HCT116 (cell line): ENCODE measurements at regions not wholly inside any gene's neighbourhood (a gene's known extent, or its start where the extent isn't known, plus 50 kb on each side); places are given as distances from the start of the nearest gene placed in this dataset.

Experiments used
- ATAC-seq: fragments of 200-7000 bp; cut with Tn5 transposase; 2 replicates; pipeline ENCODE4 v1.9.1; 2020; ENCODE audit warnings: mild to moderate bottlenecking, moderate library complexity
- BruUV-seq: library from RNA; stranded (reverse); fragments of 400-500 nt; replicated peaks from 2 replicates; lab custom pipeline; 2021; lab: Mats Ljungman, UMichigan
- CTCF ChIA-PET: fragments of 300-600 bp; sonication (Branson Sonifier 250); formaldehyde crosslinking; loops from one replicate; lab custom pipeline; 2021; ENCODE audit warnings: antibody characterized with exemption; lab: Charles Lee
- POLR2A ChIA-PET: fragments of 300-600, 350-600 bp; sonication (Branson Sonifier 250); formaldehyde crosslinking; loops from one replicate; lab custom pipeline; 2021; ENCODE audit warnings: antibody characterized with exemption; lab: Charles Lee
- RAD21 ChIA-PET, 2 experiments: fragments of 300-600 bp; sonication (Branson Sonifier 250); formaldehyde crosslinking; loops; one replicate each; lab custom pipeline; 2023; ENCODE audit warnings: low total read pairs in 2 of 2; ENCODE audit not compliant: uncharacterized antibody in 2 of 2, unreplicated experiment in 2 of 2, low non-redundant PET in 1 of 2; lab: Charles Lee
- DNase-seq: peaks from one replicate; pipeline ENCODE4 v3.0.0-alpha.2; 2010; ENCODE audit warnings: low read depth, low spot score
- H2AFZ ChIP-seq: fragments of 200-600 bp; shearing (Covaris generic), sonication (generic); 2 replicates; pipeline ENCODE4 v1.6.1; 2017; ENCODE audit warnings: low read depth, mixed run types, mixed read lengths, antibody characterized with exemption, low read length; ENCODE audit not compliant: poor library complexity, severe bottlenecking
- H3K27ac ChIP-seq: 2 replicates; pipeline ENCODE4 v1.5.1; 2012; ENCODE audit warnings: low read depth, low read length
- H3K27me3 ChIP-seq: fragments of 200-600 bp; sonication (generic); 2 replicates; pipeline ENCODE4 v1.6.1; 2016; ENCODE audit warnings: mixed run types, low read length, mixed read lengths; ENCODE audit not compliant: insufficient read depth
- H3K36me3 ChIP-seq, 2 experiments: fragments of 200-500 bp in 1 of 2; fragments of 200-600 bp in 1 of 2; sonication (Bioruptor generic) in 1 of 2; sonication (generic) in 1 of 2; 2 replicates each; pipeline versions ENCODE4 v1.5.1 to v1.6.1; 2014 to 2016; ENCODE audit warnings: low read length in 2 of 2, inconsistent platforms in 1 of 2, mixed read lengths in 1 of 2, mixed run types in 1 of 2; ENCODE audit not compliant: insufficient read depth in 2 of 2, control insufficient read depth in 1 of 2
- H3K4me1 ChIP-seq, 2 experiments: fragments of 200-600 bp in 1 of 2; sonication (generic) in 1 of 2; 2 replicates each; pipeline versions ENCODE4 v1.5.1 to v1.6.1; 2012 to 2017; ENCODE audit warnings: low read length in 2 of 2, inconsistent platforms in 1 of 2, mild to moderate bottlenecking in 1 of 2, mixed read lengths in 1 of 2, mixed run types in 1 of 2, moderate library complexity in 1 of 2; ENCODE audit not compliant: insufficient read depth in 2 of 2, control insufficient read depth in 1 of 2
- H3K4me2 ChIP-seq: fragments of 200-600 bp; sonication (generic); 2 replicates; pipeline ENCODE4 v1.6.1; 2017; ENCODE audit warnings: mixed run types, low read length, mixed read lengths
- H3K4me3 ChIP-seq, 2 experiments: fragments of 200-600 bp in 1 of 2; sonication (generic) in 1 of 2; replicated peaks in 1 of 2; 2 replicates each; pipeline ENCODE4 v1.5.1; 2011 to 2016; ENCODE audit warnings: low read length in 2 of 2, control low read depth in 1 of 2, low read depth in 1 of 2, mild to moderate bottlenecking in 1 of 2, mixed read lengths in 1 of 2, mixed run types in 1 of 2
- H3K79me2 ChIP-seq: fragments of 200-600 bp; sonication (generic); 2 replicates; pipeline ENCODE4 v1.6.1; 2017; ENCODE audit warnings: mild to moderate bottlenecking, mixed run types, low read length, moderate library complexity, mixed read lengths; ENCODE audit not compliant: insufficient read depth
- H3K9ac ChIP-seq: fragments of 200-600 bp; sonication (generic); 2 replicates; pipeline ENCODE4 v1.6.1; 2016; ENCODE audit warnings: low read length, mixed read lengths
- H3K9me2 ChIP-seq: fragments of 200-600 bp; sonication (generic), shearing (Covaris generic); 2 replicates; pipeline ENCODE4 v1.6.1; 2017; ENCODE audit warnings: mixed run types, mild to moderate bottlenecking, moderate library complexity; ENCODE audit not compliant: insufficient read depth
- H3K9me3 ChIP-seq, 2 experiments: fragments of 200-500 bp in 1 of 2; fragments of 200-600 bp in 1 of 2; sonication (Bioruptor generic) in 1 of 2; sonication (generic) in 1 of 2; 2 replicates each; pipeline ENCODE4 v1.6.1; 2014 to 2017; ENCODE audit warnings: low read length in 2 of 2, mixed read lengths in 2 of 2, inconsistent platforms in 1 of 2, low read depth in 1 of 2, mild to moderate bottlenecking in 1 of 2, mixed run types in 1 of 2, moderate library complexity in 1 of 2; ENCODE audit not compliant: control insufficient read depth in 1 of 2, insufficient read depth in 1 of 2
- H4K20me1 ChIP-seq: fragments of 200-600 bp; sonication (generic), shearing (Covaris generic); 2 replicates; pipeline ENCODE4 v1.6.1; 2017; ENCODE audit warnings: mixed run types, mild to moderate bottlenecking, moderate library complexity; ENCODE audit not compliant: insufficient read depth
- CBX3 ChIP-seq: IDR thresholded peaks from 2 replicates; pipeline ENCODE4 v1.6.1; 2012; ENCODE audit warnings: low read depth
- CEBPB ChIP-seq: IDR thresholded peaks from 2 replicates; pipeline ENCODE4 v1.6.1; 2012; ENCODE audit warnings: low read depth
- EGR1 ChIP-seq: IDR thresholded peaks from 2 replicates; pipeline ENCODE4 v1.6.1; 2012; ENCODE audit warnings: low read depth
- EZH2phosphoT487 ChIP-seq: fragments of 200-600 bp; IDR thresholded peaks from 2 replicates; pipeline ENCODE4 v1.6.1; 2018; ENCODE audit warnings: antibody characterized with exemption, borderline replicate concordance
- FOSL1 ChIP-seq: IDR thresholded peaks from 2 replicates; pipeline ENCODE4 v1.6.1; 2012; ENCODE audit warnings: low read depth
- JUND ChIP-seq: IDR thresholded peaks from 2 replicates; pipeline ENCODE4 v1.6.1; 2012
- POLR2A ChIP-seq: IDR thresholded peaks from 2 replicates; pipeline ENCODE4 v1.7.0; 2011; ENCODE audit warnings: borderline replicate concordance; ENCODE audit not compliant: insufficient read depth, insufficient read length; ENCODE audit errors: extremely low read depth
- POLR2AphosphoS5 ChIP-seq: IDR thresholded peaks from 2 replicates; pipeline ENCODE4 v1.6.1; 2011; ENCODE audit warnings: mild to moderate bottlenecking, low read depth, low read length, moderate library complexity
- RAD21 ChIP-seq: IDR thresholded peaks from 2 replicates; pipeline ENCODE4 v1.6.1; 2012; ENCODE audit warnings: low read depth, mild to moderate bottlenecking
- SIN3A ChIP-seq: IDR thresholded peaks from 2 replicates; pipeline ENCODE4 v1.6.1; 2012; ENCODE audit warnings: low read depth
- SP1 ChIP-seq: IDR thresholded peaks from 2 replicates; pipeline ENCODE4 v1.6.1; 2012; ENCODE audit warnings: low read depth
- SRF ChIP-seq: IDR thresholded peaks from 2 replicates; pipeline ENCODE4 v1.6.1; 2012; ENCODE audit warnings: low read depth
- TCF7L2 ChIP-seq: IDR thresholded peaks from 2 replicates; pipeline ENCODE4 v1.7.0; 2011; ENCODE audit warnings: borderline replicate concordance, inconsistent platforms; ENCODE audit not compliant: insufficient read depth, insufficient read length; ENCODE audit errors: extremely low read depth
- YY1 ChIP-seq: IDR thresholded peaks from 2 replicates; pipeline ENCODE4 v1.6.1; 2011; ENCODE audit warnings: low read length, low read depth, moderate library complexity, mild to moderate bottlenecking; ENCODE audit not compliant: insufficient replicate concordance; ENCODE audit errors: extremely low read depth
- ZFX ChIP-seq: fragments of 450-650 bp; IDR thresholded peaks from 2 replicates; pipeline ENCODE4 v1.6.1; 2017
- ZNF274 ChIP-seq: fragments of 200-500 bp; sonication (Bioruptor generic); IDR thresholded peaks from 2 replicates; pipeline ENCODE4 v1.6.1; 2014; ENCODE audit warnings: mild to moderate bottlenecking, low read depth, low read length, inconsistent platforms
- intact Hi-C: fragments of 100-400 bp; cut with micrococcal nuclease; formaldehyde crosslinking; loops from 2 replicates; pipeline ENCODE4 v1.10.0; 2022
- TF ChIP-seq, protein P1 (sequence below): IDR thresholded peaks from 2 replicates; pipeline ENCODE4 v1.6.1; 2012
- TF ChIP-seq, protein P2 (sequence below), 3 experiments: fragments of 200-600 bp in 1 of 3; sonication (generic) in 1 of 3; IDR thresholded peaks in 2 of 3; conservative IDR thresholded peaks in 1 of 3; 2 replicates each; pipeline ENCODE4 v1.5.1; 2012 to 2017; ENCODE audit warnings: low read depth in 2 of 3, low read length in 2 of 3, antibody characterized with exemption in 1 of 3, borderline replicate concordance in 1 of 3, control low read depth in 1 of 3, mild to moderate bottlenecking in 1 of 3, mixed read lengths in 1 of 3, mixed run types in 1 of 3, moderate library complexity in 1 of 3; ENCODE audit not compliant: insufficient read depth in 1 of 3

DNA sequence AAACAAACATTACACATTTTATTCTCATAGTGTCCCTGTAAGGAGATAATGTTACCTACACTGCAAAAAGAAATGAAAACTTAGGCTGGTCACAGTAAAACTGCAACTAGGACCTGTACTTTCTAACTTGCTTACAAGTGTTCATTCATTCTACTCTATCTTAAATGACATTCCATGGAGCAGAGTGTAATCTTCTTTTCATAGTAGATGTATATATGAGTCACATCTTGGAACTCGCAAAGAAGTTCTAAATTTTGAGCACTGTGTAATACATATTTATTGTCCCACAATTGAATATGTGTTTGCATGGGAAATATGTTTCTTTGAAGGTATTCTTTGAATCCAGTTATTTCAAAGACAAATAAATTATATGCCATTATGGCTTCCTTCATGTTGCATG lies 1258.5 kb upstream of the ADGRL2 start:
- CTCF ChIA-PET, result no interaction called here
- no peak overlapping the region for H3K4me2 ChIP-seq
- H4K20me1 ChIP-seq, result no peaks in the 10 kb centered on the region
- no TSS peak for BruUV-seq
- intact Hi-C loops, result no loop called here
- DNase-seq (no peak), ATAC-seq (no peak)
- H3K9me2 ChIP-seq, result no peaks in the 10 kb centered on the region
- no peak overlapping the region for H3K9ac ChIP-seq
- RAD21 ChIA-PET, result no interaction called here
- TF ChIP-seq POLR2A, result no peak
- no peak for TF ChIP-seq POLR2AphosphoS5
- TF ChIP-seq YY1, result no peak
- TF ChIP-seq TCF7L2, result no peak
- no peak for TF ChIP-seq SP1
- TF ChIP-seq CBX3, result no peak
- TF ChIP-seq ZNF274, result no peak
- TF ChIP-seq, protein P1, sequence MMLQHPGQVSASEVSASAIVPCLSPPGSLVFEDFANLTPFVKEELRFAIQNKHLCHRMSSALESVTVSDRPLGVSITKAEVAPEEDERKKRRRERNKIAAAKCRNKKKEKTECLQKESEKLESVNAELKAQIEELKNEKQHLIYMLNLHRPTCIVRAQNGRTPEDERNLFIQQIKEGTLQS, result no peak
- TF ChIP-seq RAD21, result no peak
- no peak for TF ChIP-seq CEBPB
- TF ChIP-seq, protein P2, sequence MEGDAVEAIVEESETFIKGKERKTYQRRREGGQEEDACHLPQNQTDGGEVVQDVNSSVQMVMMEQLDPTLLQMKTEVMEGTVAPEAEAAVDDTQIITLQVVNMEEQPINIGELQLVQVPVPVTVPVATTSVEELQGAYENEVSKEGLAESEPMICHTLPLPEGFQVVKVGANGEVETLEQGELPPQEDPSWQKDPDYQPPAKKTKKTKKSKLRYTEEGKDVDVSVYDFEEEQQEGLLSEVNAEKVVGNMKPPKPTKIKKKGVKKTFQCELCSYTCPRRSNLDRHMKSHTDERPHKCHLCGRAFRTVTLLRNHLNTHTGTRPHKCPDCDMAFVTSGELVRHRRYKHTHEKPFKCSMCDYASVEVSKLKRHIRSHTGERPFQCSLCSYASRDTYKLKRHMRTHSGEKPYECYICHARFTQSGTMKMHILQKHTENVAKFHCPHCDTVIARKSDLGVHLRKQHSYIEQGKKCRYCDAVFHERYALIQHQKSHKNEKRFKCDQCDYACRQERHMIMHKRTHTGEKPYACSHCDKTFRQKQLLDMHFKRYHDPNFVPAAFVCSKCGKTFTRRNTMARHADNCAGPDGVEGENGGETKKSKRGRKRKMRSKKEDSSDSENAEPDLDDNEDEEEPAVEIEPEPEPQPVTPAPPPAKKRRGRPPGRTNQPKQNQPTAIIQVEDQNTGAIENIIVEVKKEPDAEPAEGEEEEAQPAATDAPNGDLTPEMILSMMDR (IDR thresholded peaks at IDR 0.05 in 2 of 3, conservative IDR thresholded peaks at IDR 0.05 in 1 of 3; ENCODE audit: borderline replicate concordance in 1 of 3, insufficient read depth in 1 of 3, low read depth in 2 of 3, low read length in 2 of 3), result no peak
- no peak for TF ChIP-seq SIN3A
- TF ChIP-seq ZFX, result no peak
- TF ChIP-seq SRF, result no peak
- TF ChIP-seq JUND, result no peak
- no peak for TF ChIP-seq EGR1
- no peak for TF ChIP-seq FOSL1
- no peak for TF ChIP-seq EZH2phosphoT487
- POLR2A ChIA-PET, result no interaction called here
- no peaks in the 10 kb centered on the region for H3K27me3 ChIP-seq
- H3K4me3 ChIP-seq, result no peak overlapping the region
- H3K79me2 ChIP-seq, result no peaks in the 10 kb centered on the region
- no peaks in the 10 kb centered on the region; a peak in 1 of 4 replicates for H3K9me3 ChIP-seq
- H2AFZ ChIP-seq, result no peak overlapping the region
- H3K27ac ChIP-seq, result no peak overlapping the region
- no peaks in the 10 kb centered on the region for H3K36me3 ChIP-seq
- no peaks in the 10 kb centered on the region; a peak in 1 of 4 replicates for H3K4me1 ChIP-seq
